Inflammatory macrophage treated with lipopolysaccharide for 1 hour (primary cell): ENCODE measurements at regions not wholly inside any gene's neighbourhood (a gene's known extent, or its start where the extent isn't known, plus 50 kb on each side); places are given as distances from the start of the nearest gene placed in this dataset.

ENCODE experiments used
- DNase-seq, 2 donors: peaks; one replicate each; pipeline ENCODE4 v3.0.0-alpha.2; 2020 to 2022

DNA sequence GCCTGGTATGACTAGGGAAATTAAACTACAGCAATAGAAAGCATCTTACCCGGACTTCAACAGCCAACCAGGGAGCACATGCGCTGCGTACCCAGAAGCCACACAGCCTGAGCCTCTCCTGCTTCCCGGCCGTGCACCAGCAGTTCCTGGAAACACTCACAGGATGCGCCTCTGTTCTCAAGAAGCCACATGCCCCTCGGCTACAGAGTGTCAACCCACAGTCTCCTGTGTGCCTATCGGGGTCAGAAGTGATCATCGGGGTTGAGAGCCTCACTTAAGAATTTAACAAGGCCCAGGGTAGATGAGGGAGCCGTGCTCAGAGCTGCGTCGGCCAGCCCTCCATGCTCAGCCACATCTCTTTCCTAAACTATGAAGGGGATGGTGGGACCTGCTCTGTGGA is 147.2 kb upstream of the GGTLC1 start:
- no peak for DNase-seq

DNA sequence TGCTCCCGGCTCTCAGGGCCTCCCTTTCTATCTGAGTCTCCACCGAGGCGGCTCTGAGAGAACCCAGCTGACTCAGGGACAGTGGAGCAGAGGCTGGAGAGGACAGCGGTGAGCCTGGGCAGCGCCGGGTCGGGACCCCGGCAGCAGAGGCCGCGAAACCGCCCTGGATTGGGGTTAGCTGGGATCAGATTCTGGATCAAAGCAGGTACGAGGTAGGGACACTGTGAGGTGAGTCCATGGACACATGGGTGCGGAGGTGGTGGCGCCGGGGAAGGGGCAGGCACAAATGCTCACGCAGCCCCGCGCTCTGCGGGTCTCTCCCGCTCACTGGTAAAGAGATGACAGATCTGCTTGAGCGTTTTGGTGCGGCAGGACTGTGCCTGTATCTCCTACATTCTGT is 146.4 kb upstream of the GGTLC1 start:
- no peak for DNase-seq

DNA sequence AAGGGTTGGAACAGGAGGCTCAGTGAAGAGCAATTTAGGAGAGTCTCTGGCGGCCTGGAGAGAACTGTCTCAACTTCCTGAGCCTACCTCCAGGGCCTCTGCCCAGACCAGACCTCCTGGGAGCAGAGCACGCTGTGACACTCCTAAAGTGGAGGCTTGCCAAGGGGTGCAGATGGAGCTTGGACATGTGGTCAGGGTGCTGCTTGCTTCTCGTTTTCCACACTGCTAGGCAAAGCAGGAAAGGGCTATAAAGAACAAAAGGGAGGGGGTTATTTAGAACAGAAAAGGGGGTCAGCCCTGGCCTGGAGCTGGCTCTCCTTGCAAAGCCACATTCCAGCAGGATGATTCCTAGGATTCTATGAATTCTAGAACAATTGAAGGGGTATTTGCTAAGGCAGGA is 145.7 kb upstream of the GGTLC1 start:
- DNase-seq = no peak

DNA sequence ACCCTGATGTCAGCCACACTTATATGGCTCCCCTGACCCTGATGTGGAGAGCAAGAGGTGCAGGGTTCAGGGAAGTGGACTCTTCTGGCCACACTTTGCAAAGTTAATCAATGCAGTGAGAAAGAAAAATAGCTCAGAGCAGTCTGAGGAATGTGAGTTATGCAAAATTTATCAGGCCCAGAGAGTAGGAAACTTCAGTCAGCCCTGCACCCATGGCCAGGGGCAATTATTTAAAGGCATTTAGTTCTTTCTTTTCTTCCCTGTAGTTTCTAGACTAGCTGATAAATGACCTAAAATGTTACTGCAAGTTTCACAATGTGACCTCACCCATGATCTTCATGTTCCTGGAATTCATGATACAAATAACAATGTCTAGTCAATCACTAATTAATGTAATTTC is 143.7 kb upstream of the GGTLC1 start:
- no peak for DNase-seq

DNA sequence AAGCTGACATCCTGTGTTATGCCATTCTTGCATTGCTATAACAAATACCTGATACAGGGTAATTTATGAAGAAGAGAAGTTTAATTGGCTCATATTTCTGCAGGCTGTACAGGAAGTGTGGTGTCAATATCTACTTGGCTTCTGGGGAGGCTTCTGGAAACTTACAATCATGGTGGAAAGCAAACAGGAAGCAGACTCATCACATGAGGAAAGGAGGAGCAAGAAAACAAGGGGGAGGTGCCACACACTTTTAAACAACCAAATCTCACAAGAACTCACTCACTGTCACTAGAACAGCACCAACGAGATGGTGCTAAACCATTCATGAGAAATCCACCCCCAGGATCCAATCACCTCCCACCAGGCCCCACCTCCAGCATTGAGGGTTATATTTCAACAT is 143.1 kb upstream of the GGTLC1 start:
- DNase-seq = no peak

DNA sequence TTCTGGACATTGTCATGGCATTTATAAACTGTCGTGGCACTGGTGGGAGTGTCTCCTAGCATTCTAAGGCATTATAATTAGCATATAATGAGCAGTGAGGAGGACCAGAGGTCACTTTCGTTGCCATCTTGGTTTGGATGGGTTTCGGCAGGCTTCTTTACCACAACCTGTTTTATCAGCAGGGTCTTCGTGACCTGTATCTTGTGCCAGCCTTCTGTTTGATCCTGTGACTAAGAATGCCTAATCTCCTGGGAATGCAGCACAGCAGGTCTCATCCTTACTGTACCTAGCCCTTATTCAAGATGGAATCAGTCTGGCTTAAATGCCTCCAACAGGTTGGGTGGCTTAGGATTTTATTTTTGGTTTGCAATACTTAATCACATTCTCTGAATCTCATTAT is 142.7 kb upstream of the GGTLC1 start:
- no peak for DNase-seq

DNA sequence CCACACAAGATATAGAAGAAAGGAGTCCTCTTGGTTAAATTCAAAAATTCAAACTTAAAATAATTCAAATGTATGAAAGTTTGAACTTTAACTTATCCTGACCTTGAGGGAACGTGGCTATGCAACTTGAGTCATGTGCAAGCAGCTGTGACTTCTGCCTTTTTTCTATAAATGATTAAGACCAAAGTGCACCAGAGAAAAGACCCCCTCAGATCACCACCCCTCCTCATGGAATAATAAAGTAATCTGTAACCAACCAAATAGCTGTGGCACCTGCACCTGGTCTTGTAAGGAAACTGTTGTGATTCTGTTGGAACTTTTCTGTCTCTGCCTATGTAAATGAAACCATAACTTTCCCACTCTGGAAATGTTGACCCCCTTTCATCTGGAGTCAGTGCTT is 141.1 kb upstream of the GGTLC1 start:
- DNase-seq = no peak

DNA sequence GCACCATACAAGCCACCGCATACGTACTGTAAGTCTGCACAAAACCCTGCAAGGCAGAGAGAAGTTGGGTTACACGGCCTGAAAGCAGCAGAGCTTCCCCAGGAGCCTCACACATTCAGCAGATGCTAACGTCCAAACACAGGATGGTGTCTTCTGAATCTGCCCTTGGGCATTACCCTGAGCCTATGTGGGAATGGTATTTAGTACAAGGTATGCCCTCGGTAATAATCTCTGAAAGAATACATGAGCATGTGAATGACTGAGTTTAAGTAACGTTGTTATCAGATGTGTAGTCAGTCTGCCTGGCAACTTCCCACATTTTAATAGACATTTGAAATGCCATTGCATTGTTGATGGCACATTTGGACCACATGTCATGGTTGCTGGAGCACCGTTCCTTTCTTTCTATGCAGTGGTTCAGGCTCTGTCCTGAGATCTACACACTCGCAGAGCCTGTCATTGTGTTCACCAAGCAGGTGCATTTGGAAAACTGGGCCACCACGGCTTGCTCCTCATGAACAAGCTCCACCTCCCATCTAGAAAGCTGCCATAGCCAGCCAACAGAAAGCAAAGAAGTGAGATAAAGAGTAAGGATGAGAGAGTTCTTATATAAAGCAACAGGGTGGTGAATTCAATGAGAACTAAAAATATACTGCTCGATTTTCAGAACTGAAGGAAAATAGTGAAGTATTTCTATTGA is 136.5 kb upstream of the GGTLC1 start:
- no peak for DNase-seq

DNA sequence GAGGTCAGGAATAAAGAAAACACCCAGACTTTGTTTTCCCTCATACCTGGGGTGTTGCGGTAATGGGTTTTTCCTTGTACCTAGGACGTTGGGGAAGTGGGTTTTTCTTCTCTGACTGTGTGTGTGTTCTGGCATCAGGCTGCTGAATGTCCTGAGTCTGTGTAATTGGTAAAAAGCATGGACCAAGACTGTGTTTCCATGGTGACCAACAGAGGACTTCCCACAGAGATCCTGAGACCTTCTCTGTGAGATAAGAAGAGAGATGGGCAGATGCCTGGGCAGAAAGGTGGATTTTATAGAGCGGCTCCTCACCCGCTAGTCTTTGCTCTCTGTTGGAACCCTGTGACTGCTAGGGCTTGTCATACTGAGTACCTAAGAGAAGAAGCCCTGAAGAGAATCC is 135.4 kb upstream of the GGTLC1 start:
- no peak for DNase-seq

DNA sequence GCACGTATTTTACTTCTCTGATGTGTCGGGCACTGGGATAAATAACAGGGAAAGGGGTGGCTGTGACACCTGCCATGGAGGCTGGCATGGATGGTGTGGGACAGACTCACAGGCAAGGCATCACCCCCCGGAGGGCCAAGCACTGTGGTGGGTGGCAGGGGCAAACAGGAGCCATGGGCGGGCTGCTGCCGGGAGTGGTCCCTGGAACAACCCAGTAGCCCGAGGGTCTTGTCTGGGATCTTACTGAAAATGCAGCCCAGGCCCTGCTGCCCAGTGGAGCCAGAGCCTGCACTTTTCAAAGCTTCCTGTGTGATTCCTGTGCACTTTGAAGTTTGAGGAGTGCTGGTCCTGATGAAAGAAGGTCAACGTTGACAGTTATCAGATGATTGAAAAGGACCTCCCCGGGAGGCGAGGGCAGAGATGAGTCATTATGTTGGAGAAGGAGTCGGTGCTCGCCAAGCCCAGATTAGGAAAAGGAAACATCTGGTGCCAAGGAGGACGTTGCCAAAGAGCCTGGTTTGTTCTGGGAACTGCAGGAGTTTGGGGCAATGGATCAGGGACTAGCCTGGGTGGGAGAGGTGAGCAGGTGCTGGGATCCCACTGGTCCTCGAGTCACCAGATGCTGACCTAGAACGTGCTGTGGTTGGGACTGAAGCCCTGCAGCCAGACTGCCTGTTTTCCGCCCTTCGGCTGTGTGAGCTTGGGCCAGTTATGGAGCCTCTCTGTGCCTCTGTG is 130.0 kb upstream of the GGTLC1 start:
- DNase-seq = no peak

DNA sequence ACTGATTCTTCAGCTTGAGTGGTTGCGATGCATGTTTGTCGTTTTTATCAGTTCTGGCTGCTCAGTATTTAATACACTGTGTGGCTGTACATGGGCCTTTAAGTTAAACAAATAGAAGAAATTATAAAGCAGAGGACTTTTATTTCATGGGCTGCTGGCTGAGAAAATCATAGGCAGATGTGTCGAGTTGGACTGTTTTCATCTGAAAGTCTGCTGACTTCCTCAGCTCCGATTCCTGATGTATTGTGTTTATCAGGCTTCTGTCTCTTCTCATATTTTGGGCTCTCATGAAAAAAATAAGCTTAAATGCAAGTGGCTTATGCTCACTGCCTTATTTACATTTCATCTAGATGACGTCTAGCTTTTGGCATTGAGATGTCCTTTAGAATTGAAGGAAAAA is 129.5 kb upstream of the GGTLC1 start:
- DNase-seq = no peak

DNA sequence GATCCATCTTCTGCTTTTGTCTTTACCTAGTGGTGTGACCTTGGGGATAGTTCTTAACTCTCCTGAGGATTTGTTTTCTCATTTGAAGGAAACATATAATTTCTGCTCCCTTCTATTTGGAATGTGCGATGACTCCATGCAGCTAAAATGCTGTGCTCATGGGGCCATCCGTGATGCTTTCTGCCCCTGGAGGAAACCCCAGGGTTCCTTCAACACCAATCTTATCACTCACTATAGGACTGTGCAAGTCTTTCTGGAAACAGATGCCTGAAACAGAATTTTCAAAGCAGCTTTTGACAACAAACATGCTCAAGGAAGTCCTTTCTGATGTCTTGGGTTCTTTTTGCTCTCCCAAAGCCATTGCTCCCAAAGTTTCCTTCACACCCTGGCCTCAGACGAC is 128.8 kb upstream of the GGTLC1 start:
- DNase-seq = no peak

DNA sequence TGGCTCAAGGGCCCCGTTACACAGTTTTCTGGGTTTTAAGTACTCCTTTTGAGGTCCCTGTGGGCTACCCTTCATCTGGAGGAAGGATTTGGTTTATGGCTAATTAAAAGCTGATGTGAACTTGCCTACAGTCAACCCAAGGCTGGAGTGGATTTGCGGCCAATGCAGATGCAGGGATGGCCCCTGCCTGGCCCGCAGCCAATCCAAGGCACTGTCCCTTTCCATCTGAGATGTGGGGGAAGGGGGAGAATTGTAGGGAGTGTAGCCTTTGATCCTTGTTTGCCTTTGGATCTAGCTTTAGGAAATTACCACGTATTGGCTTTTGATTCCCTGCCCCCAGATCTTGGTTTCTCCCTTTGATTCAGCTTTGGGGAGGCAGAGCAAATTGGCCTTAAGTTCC is 128.0 kb upstream of the GGTLC1 start:
- DNase-seq = no peak

DNA sequence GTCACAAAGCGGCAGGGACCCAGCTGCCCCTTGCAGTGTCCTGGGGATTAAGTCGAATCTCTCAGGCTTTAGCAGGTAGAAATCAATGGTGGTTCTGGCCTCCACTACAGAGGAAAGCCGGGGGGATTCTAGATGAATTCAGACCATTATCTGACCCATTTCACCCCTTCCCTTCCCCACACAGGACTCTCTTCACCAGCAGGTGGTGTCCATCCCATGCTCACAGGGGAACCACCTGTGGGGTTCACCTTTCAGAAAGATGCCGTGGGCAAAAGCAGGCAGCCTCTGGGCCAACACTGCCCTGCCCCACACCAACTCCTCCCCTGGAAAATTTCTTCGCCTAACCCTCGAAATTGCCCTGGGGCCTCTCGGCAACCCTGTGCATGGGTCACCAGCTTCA is 123.8 kb upstream of the GGTLC1 start:
- no peak for DNase-seq

DNA sequence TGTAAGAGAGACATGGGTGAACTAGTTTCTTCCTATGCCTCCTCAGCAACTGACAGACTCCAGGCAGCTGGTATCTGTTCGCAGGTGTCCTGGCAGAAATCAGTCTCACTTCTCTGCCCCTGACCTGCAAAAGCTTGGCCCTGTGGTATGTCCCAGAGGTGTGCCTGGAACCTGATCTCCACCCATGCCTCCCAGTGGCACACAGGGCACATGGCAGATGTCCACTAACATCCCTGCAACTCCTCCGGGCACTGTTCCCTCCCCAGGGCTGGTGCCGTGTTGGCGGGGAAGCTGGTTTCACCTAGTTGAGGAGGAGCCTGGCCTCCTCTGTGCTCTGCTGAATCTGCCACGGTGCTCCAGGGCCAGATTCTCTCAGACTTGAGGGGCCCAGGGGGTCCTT is 123.3 kb upstream of the GGTLC1 start:
- no peak for DNase-seq

DNA sequence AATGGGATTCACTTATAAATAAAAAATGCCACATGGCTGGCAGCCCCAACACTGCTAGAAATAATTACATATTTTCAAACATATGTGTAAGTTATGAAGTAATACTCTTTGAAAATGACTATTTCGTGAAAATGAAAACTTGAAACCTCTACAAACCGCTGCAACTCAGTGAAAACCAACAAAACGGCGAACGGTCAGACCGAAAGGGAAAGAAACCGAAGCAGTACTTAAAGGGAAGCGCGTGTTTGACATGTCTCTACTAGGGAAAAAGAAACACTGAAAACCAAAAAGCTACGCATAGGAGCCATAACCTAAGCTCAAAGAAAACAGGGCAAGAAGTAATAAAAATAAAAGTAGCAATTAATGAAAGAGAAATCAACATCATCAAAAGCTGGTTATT is 121.0 kb upstream of the GGTLC1 start:
- no peak for DNase-seq

DNA sequence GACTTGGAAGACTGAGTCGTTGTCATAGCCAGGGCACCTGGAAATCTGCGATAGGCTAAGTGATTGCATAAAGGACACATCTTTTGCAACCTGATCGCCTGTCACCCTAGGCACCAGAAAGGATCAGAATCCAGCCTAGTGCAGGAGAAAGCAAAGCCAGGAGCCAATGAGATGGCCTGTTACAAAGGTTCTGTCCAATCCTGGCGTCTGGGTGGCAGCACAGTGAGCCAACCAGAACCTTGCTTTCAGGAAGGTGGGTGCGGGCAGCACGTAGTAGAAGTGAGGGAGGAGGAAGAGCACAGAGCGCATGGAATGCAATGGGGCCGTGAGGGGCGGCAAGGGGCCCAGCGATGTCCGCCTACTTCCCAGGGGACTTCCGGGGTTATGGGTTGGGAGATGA is 120.4 kb upstream of the GGTLC1 start:
- no peak for DNase-seq

DNA sequence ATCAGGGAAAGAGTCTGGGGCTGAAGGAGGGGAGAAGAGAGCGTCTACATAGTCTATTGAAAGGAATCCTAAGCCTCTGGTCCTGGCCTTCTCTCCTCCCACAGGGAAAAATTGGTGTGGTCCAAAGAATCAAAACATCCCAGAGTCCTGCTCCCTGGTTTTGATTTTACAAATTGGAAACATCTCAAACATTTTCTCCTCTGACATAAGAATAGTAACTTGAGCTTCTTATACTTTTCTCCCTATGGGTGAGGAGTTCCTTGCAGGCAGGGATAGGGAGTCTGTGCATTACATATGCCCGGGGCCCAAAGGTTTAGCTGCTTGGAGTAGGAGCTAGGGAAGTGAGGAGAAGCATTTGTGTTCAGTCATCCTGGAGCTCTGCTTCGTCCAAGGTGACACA is 120.0 kb upstream of the GGTLC1 start:
- DNase-seq = no peak

DNA sequence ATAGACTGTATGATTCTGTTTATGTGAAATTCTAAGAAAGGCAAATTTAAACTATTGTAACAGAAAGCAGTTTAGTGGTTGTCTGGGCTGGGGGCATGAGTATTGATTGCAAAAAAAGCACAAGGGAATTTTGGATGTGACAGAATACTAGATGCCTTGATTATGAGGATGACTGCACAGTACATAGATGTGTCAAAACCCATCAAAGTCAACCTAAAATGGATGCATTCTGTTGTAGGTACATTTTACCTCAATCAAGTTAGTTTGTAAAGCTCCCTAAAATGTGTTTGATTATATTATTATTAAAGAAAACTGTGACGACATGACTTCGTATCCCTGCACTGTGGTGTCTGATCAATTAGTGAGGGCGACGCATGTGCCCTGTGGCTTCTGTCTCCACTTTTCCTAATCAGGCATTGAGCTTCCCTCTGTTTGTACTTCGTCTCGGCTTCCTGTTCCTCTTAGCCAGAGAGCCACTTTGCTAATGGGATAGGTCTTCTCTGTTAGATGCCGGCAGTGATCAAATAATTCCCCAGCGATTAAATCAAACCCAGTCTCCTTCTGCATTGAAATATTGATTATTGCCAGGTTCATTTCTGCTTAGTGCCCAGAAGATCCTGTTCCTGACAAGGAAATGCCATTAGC is 118.3 kb upstream of the GGTLC1 start:
- DNase-seq = no peak

DNA sequence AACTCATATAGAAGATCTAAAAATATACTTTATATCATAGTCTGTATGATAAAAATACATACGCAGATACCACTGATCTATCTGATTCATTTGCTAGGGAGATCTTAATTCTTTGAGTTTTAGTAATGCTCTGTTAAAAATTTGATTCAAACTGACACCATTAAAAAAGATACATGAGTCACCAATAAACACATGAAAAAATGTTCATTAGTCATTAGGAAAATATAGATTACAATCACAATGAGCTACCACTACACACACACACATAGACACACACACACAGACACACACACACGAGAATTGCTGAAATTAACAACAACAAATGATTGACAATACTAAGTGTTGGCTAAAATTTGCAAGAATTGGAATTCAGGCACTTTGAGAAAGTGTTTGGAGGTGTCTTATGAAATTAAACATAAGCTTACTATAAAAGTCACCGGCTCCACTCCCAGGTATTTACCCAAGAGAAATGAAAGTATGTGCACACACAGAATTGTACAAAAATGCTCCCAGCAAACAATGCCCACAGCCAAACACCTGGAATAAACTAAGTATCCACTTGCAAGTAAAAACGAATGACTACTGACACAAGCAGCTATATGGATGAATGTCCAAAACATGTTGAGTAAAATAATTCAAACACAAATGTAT is 117.7 kb upstream of the GGTLC1 start:
- DNase-seq = no peak

DNA sequence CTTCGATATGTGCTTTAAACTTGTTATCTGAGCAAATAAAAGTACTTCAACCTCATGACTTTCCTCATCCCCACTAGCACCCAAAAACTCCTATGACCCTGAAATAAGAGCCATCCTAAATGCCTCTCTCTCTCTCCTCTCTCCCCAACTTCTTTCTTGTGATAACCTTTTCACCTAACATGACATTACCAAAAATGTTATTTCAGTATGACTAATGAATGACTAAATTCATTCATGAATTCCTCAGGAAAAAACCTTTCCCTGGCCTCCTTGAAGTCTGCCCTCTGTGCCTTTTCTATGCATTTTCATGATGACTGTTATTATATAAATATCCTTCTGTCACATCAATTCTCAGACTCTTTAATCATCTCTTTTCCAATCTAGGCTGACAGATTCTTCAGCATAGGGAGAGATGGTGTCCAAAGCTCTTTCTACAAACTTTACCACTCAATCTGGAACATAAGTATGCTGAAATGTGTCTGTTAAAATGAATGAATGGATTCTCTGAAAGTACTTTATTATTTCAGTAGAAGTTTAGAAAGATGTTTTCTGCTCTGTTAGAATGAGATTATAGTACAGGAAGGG is 114.3 kb upstream of the GGTLC1 start:
- DNase-seq = no peak

DNA sequence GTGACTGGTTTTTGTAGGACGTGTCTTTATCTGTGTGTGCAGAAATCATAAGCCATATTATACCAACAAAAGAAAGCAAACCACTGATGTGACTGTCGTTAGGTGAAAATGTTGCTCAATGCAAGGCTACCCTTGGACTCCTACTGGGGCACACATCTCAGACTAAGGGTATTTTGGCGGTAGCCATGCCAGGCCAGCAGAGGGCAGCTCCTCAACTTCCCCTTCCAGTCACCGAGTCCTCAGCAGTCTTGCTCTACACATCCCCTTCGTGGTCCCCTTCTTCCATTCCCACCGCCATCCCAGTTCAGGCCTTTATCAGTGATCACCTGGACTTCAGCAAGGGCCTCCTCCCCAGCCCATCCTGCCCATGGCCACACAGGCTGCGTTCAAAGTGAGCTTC is 113.7 kb upstream of the GGTLC1 start:
- DNase-seq = peak; percentile 7 to 29

DNA sequence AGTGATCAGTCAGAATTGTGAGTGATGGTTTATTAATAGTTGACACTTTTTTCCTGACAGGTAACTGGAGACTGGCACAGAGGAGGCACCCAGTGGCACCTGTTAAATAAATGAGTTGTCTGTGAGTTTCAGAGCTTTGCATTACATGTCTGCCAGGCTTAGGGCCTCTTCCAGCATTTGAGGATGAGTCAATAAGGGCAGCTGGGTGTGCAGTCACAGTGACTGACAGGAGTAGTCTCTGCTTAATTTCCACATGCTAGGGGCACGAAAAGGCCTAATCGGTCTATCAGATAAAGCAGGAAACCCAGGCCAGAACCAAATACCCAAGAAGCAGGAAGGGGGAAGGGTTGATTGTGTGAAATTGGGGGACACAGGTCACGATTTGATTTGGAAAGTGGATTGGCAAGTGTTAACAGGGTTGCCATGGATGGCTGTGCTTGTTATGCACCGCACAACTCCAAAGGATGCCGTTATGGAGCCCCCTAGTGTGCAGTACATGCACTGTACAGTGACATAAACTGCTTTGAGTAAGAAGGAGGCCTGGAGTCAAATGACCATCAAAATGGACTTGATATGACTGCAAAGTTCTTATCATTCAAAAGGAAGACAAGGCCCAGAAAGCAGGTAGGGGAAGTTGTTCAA is 111.9 kb upstream of the GGTLC1 start:
- DNase-seq = peak; percentile 20 to 60
